Neural progenitor cell (in vitro differentiated cells): ENCODE measurements at regions not wholly inside any gene's neighbourhood (a gene's known extent, or its start where the extent isn't known, plus 50 kb on each side); places are given as distances from the start of the nearest gene placed in this dataset.

Experiments
- CTCF ChIP-seq: fragments of 200-600 bp; sonication (generic); IDR thresholded peaks from 2 replicates; pipeline ENCODE4 v1.5.1; 2017; ENCODE audit warnings: antibody characterized with exemption, mild to moderate bottlenecking
- EZH2 ChIP-seq: fragments of 200-600 bp; sonication (generic); IDR thresholded peaks from 2 replicates; pipeline ENCODE4 v1.6.1; 2017; ENCODE audit warnings: antibody characterized with exemption, mild to moderate bottlenecking, moderate library complexity

GRCh38 chr5:96236831-96237230, 196.2 kb downstream of the PCSK1 start:
- TF ChIP-seq CTCF (no peak), EZH2 (no peak)
